IPS DF 4.7 (cell line): ENCODE measurements at regions not wholly inside any gene's neighbourhood (a gene's known extent, or its start where the extent isn't known, plus 50 kb on each side); places are given as distances from the start of the nearest gene placed in this dataset.

Source experiments
- DNase-seq: peaks from one replicate; pipeline ENCODE4 v3.0.0-alpha.2; 2013; ENCODE audit warnings: low spot score; ENCODE audit errors: extremely low read depth

GRCh38 chr6:5946701-5947100, 60.0 kb downstream of the NRN1 start:
- DNase-seq: no peak

DNA sequence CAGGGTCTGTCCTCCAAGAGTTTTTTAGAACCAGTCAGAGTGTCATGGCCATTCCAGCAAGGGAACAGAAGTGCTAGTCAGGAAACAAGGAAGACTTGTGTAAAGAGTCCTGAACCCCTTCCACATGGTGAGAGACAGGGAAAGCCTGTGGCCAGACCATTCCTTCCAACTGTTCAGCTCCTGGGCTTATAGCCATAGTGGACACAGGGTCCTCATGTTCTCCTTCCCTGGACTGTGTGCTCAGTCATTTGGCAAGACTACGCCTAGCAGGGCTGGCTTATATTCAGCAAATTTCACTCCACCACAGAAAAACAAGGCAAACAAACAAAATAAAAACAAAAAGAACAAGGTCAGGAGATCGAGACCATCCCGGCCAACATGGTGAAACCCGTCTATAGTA, 60.5 kb downstream of the NRN1 start:
- DNase-seq: no peak

- no peak for DNase-seq
Observed at GRCh38 chr6:5943591-5943990, 63.1 kb downstream of the NRN1 start.

DNA sequence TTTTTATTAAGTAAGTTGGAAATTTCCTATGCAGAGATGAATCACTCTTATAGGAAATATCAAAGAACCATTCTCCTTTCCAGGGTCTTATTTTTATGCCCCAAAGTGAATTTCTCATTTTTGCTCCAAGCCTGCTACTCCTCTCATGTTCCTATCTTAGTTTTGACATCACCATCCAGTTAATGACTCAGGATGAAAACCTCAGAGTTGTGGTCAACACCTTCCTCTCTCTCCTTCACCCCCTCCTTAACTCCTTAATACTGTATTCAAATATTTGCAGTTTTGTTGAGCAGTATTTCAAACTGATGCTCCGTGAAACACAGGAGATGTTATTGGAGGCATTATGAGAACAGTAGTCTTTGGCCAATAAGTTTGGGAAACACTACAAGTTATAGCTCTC, 64.1 kb downstream of the NRN1 start:
- DNase-seq: no peak

GRCh38 chr6:5941188-5941587, 65.5 kb downstream of the NRN1 start:
- no peak for DNase-seq

- DNase-seq: no peak
Observed at GRCh38 chr6:5938934-5939333, 67.8 kb downstream of the NRN1 start.

DNA sequence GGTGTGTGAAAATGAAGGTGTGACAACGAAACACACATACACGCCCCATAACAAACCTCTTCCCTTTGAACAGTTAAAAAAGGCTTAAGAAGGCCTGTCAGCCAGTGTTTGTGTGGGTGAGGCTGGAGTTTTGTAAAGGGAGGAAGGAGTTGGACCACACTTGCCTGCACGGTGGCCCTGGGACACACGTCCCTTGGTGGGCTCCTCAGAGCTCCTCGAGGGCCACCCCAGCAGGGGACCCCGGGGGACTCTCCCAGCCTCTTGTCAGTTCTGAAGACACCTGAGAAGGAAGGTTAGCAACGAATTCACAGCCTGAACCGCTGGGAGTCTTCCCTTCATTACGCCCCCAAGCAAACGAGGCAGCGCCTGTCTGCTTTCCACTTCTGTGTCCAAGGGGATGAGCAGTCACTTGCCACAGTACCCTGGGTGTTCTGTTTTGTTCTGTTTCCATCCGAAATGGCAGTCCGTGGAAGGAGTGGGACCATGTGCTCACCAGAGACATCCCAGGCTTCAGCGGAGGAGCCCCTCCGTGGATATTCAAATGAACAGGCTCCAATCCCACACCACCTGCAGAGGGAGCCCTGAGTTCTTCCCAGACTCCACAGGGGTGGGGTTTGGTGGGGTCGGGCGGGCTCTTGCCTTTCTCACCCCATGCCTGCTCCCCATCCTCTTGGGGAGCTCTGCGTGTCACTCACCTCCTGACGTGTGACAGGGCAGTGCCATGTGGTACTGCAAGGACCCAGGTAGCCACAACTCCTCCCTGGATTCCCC, 68.6 kb downstream of the NRN1 start:
- no peak for DNase-seq

GRCh38 chr6:5937169-5937909, 69.4 kb downstream of the NRN1 start:
- no peak for DNase-seq

GRCh38 chr6:5936631-5937030, 70.1 kb downstream of the NRN1 start:
- no peak for DNase-seq

DNA sequence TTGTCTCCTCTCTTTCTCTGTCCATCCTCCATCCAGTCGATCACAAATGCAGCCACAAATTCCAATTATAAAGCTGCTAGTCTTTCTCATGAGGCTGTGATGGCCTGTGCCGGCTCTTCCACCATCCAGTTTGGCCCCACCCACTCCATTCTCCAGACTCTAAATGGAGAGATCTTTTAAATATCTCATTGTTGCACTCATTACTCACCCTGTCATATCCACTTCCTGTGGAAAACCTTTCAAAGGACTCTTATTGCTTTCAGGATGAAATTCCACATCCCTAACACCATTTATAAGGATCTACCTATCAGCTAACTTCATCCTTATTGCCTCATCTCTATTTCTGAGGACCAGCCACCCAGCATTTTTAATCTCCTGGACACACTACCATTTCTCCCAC, 70.6 kb downstream of the NRN1 start:
- no peak for DNase-seq

DNA sequence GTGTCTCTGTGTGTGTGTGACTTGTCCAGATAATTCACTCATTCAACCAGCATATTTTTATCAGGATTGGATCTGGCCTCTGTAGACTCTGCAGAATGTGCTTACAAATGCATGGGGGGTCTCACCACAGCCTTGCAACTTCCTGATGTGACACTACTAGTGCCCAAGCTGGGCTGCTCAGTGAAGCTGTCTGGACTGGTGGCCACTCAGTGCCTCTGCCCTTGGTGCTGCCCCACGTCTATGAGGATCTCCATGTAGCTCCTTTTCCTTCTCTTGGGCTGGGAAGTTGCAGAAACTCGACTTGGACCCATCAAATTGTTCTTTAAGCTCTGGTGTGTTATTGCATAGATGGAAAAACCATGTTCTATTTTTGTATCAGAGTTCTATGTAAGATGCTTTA, 75.8 kb downstream of the NRN1 start:
- DNase-seq: no peak

- DNase-seq: no peak
Observed at GRCh38 chr6:5930143-5930770, 76.5 kb downstream of the NRN1 start.

DNA sequence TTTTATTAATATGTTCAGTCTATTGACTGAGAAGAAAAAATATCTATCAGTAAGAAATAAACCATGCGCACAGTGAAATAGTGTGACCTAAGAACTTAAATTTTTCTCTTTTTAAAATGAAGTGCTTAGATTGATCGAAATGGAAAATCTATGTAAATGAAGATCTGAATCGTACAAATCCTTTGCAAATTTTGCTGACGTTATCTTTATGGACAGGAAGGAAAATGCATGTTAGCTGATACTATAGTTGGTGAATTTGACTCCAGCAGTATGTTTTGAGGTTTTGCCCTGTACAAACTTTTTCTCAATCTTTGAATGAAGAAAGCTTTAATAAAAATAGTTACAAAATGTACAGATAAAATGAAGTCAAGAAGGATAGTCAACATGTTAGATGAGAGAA, 82.9 kb downstream of the NRN1 start:
- DNase-seq: no peak

DNA sequence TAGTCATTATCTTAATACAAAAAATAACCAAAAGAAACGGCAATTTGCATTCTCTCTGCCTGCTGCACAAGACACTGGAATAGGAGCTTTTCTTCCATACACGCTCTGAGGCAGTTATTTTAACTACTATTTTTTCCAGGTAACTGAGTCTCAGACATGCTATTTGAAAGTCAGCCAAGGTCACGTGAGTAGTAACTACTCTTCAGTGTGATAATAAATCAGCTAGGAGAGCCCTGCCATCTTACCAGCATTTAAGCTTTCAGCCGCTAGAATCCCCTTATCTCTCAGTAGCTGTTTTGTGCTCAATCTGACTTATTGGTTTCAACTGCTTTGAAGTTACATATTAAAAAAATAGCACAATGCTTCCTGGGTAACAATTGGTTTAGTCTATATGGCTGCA, 84.5 kb downstream of the NRN1 start:
- no peak for DNase-seq

DNA sequence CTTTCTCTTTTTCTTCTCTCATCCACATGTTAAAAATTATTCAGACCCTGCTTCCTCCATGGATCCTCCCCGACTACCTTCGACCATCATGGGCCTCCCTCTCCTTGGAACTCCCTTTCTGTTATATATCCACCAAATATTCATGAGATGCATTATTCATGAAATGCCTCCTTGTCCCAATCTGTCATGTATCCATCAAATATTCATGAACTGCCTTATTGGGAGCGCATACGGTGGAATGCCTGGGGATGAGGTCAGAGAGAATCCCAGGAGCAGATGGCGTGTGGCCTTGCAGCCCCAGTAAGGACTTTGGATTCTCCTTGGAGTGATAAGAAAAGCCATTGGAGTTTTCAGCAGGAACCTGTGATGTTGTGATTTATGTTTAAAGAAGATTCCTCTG, 97.0 kb downstream of the NRN1 start:
- no peak for DNase-seq

- no peak for DNase-seq
Observed at GRCh38 chr6:5906842-5907241, 99.9 kb downstream of the NRN1 start.

DNA sequence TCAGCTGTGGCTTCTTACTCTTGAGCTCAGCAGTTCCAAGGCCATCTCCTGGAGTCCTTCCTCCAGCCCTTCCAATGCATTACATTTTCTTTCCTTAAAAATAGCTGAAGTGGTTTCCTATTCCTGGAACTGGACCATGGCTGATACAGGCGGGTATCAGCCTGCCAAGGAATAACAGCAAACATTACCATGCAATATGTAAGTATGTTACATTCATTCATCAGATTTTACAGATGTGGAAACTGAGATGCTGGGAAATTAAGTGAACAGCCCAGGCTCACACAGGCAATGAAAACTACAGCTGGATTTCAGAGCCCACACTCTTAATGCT, 100.4 kb downstream of the NRN1 start:
- DNase-seq: no peak

DNA sequence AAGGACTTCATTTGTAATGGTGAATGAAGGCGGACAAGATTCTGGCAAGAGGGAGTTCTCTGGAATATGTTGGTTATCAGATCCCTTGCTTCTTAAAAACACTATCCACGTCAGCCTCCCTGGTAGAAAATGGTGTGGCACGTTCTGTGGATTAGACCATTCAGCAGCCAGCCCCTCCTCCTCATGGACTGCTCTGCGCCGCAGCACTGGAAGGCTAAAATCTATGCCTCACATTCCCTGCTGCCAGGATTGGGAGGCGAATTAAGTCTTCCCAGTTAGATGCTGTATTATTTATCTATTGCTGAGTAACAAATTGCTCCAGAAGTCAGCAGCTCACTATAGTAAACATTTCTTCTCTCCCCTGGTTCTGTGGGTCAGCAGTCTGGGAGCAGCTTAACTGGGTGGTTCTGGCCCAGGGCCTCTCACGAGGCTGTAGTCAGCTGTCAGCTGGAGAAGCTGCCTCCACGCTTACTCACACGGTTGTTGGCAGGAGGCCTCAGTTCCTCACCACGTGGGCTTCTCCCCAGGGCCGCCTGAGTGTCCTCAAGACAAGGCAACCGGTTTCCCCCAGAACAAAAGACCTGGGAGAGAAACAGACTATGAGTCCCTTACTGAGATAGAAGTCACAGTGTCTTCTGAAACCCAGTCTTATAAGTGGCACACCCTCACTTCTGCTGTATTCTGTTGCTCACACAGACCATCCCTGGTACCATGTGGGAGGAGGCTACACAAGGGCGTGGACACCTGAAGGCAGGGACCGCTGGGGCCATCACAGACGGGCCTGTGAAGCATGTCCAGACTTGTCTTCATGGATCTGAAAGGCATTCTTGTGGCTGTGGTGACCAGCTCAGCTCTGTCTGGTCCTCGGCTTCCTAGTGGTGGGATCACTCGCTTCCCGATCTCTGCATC, 101.0 kb downstream of the NRN1 start:
- DNase-seq: no peak

DNA sequence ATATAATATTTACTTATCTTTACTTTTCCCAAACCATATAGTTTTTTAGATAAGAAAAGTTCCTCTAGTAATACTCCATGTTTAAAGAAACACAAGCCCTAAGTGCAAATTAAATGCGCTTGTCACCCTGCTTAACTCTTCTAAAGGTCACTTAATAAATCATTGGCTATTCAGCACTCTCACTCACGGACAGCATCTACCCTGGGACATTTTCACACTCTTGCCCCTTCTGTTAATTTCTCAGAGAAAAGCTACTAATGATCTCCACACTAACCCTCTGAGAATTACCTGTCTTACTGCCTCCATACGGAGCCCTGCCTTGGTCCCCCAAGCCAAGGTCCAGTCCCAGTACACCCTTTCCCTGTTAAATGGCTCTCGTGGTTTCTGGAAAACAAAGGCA, 102.2 kb downstream of the NRN1 start:
- no peak for DNase-seq

DNA sequence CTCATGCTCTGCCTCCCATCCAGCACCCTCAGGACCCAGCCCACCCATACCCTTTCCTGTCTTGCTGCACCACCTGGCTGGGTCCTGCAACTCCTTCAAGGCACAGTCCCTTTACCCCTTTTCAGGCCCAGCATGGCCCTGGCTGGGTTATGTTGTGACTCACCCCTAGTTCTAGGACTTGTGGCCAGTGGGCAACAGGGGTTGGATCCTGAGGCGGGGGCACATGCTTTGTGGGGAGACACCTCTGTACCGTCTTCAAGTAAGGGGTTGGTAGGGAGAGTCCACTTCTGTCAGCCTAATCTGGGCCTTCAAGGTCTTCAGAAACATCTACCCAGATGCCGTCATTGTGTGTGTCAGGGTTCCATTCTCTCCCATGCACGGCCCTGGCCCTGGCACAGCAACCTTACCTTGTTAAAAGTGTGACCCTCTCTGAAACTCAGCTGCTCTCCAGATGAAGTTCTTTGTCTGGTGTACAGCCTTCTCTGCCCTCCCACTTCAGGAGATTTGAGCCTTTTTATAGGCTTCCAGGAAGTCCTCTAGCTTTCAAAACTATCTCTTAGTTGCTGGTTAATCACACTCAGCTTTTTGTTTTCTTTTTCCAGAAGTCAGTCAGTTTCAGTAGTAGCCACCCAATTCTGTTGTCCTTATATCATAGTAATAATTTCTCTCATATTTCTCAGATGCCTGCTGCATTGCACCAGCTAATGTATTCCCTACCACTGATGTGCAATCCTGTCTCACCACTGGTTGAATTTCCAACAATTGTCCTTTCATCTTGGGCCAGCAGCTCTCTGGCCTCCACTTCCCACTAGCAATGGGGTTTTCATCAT, 107.3 kb downstream of the NRN1 start:
- no peak for DNase-seq

DNA sequence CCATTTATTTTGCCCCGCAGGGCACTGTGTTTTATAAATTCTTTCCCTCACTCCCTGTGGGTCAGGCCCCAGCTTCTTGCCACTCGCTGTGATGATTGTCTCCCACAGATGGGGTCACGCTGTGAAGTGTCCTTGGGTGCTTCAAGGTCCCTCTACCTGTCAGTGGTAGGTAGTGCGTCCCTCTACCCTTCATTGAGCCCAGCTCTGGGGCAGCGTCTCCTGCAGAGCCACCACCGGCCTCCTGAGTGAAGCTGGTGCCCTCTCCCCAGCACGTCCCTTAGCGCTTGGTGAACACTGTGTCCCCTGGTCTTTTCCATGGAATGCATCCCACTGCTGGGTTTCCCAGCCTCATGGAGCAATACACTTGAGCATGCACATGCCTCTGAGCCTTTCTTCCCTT, 108.2 kb downstream of the NRN1 start:
- no peak for DNase-seq
